ENCODE measurements at regions not wholly inside any gene's neighbourhood (a gene's known extent, or its start where the extent isn't known, plus 50 kb on each side); places are given as distances from the start of the nearest gene placed in this dataset.

GRCh38 chr11:15748132-15748531 lies 608.2 kb downstream of the SOX6 start:
- Histone ChIP-seq H3K9ac (ENCODE audit: extremely low read depth, insufficient read length, low read length) (no peak overlapping the region), H3K4me1 (ENCODE audit: insufficient read depth, low read length) (no peaks in the 10 kb centered on the region), H2AFZ (ENCODE audit: low read length) (no peak overlapping the region), H2BK20ac (ENCODE audit: low read depth, low read length, poor library complexity, severe bottlenecking) (no peak overlapping the region), H3K9me3 (ENCODE audit: control insufficient read depth, low read depth, low read length) (no peaks in the 10 kb centered on the region), H4K8ac (replicated peaks; ENCODE audit: insufficient read length, low read depth, low read length) (no peak overlapping the region), H3K27ac (ENCODE audit: insufficient read length, low read depth, low read length) (no peak overlapping the region), H4K20me1 (ENCODE audit: control insufficient read depth, insufficient read depth, insufficient read length) (no peaks in the 10 kb centered on the region), H3K27me3 (ENCODE audit: insufficient read depth, low read length) (no peaks in the 10 kb centered on the region), H2BK12ac (ENCODE audit: insufficient read length, low read depth, low read length) (no peak overlapping the region), H3K23me2 (ENCODE audit: insufficient read length, low read depth, low read length, poor library complexity, severe bottlenecking) (no peaks in the 10 kb centered on the region), H4K5ac (ENCODE audit: insufficient read length, low read depth, low read length) (no peak overlapping the region), H2BK5ac (ENCODE audit: insufficient read length, low read length) (no peak overlapping the region), H3K18ac (ENCODE audit: insufficient read length, low read depth, low read length) (no peak overlapping the region), H3K79me2 (ENCODE audit: insufficient read depth, low read length) (no peaks in the 10 kb centered on the region), H3K14ac (ENCODE audit: insufficient read depth, low read length) (no peak overlapping the region), H3K56ac (ENCODE audit: insufficient read length, low read depth, low read length) (no peak overlapping the region), H2AK5ac (ENCODE audit: insufficient read length, low read length) (no peak overlapping the region), H3K23ac (ENCODE audit: insufficient read length, low read depth, low read length) (no peak overlapping the region), H2BK120ac (ENCODE audit: low read depth, low read length, poor library complexity, severe bottlenecking) (no peak overlapping the region), H3K4me2 (ENCODE audit: insufficient read depth, insufficient read length, low read length) (no peak overlapping the region), H2BK15ac (ENCODE audit: low read depth, low read length) (no peak overlapping the region), H3K79me1 (ENCODE audit: insufficient read depth, low read depth, low read length, poor library complexity, severe bottlenecking) (no peaks in the 10 kb centered on the region), H3T11ph (ENCODE audit: low read length) (no peak overlapping the region), H4K91ac (ENCODE audit: insufficient read length, low read depth, low read length) (no peak overlapping the region), H3K4ac (ENCODE audit: low read depth, low read length) (no peak overlapping the region)
- DNase-seq: no peak
- no peak overlapping the region for H3K4me3 Mint-ChIP-seq
- TF ChIP-seq, protein P1, sequence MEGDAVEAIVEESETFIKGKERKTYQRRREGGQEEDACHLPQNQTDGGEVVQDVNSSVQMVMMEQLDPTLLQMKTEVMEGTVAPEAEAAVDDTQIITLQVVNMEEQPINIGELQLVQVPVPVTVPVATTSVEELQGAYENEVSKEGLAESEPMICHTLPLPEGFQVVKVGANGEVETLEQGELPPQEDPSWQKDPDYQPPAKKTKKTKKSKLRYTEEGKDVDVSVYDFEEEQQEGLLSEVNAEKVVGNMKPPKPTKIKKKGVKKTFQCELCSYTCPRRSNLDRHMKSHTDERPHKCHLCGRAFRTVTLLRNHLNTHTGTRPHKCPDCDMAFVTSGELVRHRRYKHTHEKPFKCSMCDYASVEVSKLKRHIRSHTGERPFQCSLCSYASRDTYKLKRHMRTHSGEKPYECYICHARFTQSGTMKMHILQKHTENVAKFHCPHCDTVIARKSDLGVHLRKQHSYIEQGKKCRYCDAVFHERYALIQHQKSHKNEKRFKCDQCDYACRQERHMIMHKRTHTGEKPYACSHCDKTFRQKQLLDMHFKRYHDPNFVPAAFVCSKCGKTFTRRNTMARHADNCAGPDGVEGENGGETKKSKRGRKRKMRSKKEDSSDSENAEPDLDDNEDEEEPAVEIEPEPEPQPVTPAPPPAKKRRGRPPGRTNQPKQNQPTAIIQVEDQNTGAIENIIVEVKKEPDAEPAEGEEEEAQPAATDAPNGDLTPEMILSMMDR (conservative IDR thresholded peaks at IDR 0.05): no peak
- H3K27ac Mint-ChIP-seq: no peak overlapping the region
- no peaks in the 10 kb centered on the region for H3K27me3 Mint-ChIP-seq (ENCODE audit: low read depth)
- H3K4me1 Mint-ChIP-seq: 0 out of 4 replicates have a peak, but pooled peaks cover 0 to 3% of the 10 kb centered on the region in 2 experiments
- H3K9me3 Mint-ChIP-seq: peaks cover 4 to 5% of the 10 kb centered on the region in 2 experiments; a peak in 4 of 5 replicates
- peaks cover 0 to 5% (median 0%) of the 10 kb centered on the region in 3 experiments; a peak in 4 of 7 replicates for H3K36me3 Mint-ChIP-seq (ENCODE audit: insufficient read depth in 1 of 3, low read depth in 3 of 3)

All from H9 (cell line).